Endothelial cell of umbilical vein (primary cell): ENCODE measurements at regions not wholly inside any gene's neighbourhood (a gene's known extent, or its start where the extent isn't known, plus 50 kb on each side); places are given as distances from the start of the nearest gene placed in this dataset.

Experiments
- BruUV-seq: library from RNA; stranded (reverse); fragments of 400-500 nt; replicated peaks from 2 replicates; lab custom pipeline; 2021; lab: Mats Ljungman, UMichigan
- CTCF ChIA-PET: fragments of 300-600, 350-600 bp; sonication (Branson Sonifier 250); formaldehyde crosslinking; loops from one replicate; lab custom pipeline; 2021; ENCODE audit warnings: antibody characterized with exemption, inconsistent platforms; lab: Charles Lee
- POLR2A ChIA-PET: fragments of 300-600, 350-600 bp; sonication (Branson Sonifier 250); formaldehyde crosslinking; loops from one replicate; lab custom pipeline; 2021; ENCODE audit warnings: antibody characterized with exemption, inconsistent platforms; lab: Charles Lee
- DNase-seq: peaks from one replicate; pipeline ENCODE4 v3.0.0-alpha.2; 2011; ENCODE audit warnings: low read depth, low spot score
- FAIRE-seq: peaks from 2 replicates; lab custom pipeline; 2011; peaks lifted over from hg19 to GRCh38; lab: Jason Lieb, UNC
- H2AFZ ChIP-seq: 2 replicates; pipeline ENCODE4 v1.6.0; 2012; ENCODE audit warnings: low read depth, low read length, control low read depth, inconsistent platforms
- H3K27ac ChIP-seq: 2 replicates; pipeline ENCODE4 v1.5.1; 2011; ENCODE audit warnings: low read depth, mild to moderate bottlenecking, control low read depth, low read length, moderate library complexity; ENCODE audit not compliant: insufficient read depth
- H3K27me3 ChIP-seq, 2 experiments: 2 replicates each; pipeline versions ENCODE4 v1.6.0 to v1.6.1; 2011; ENCODE audit warnings: low read length in 2 of 2, mixed read lengths in 1 of 2; ENCODE audit not compliant: control insufficient read depth in 2 of 2, insufficient read depth in 2 of 2
- H3K36me3 ChIP-seq, 2 experiments: 2 replicates in 1 of 2; 3 replicates in 1 of 2; pipeline ENCODE4 v1.5.1; 2011; ENCODE audit warnings: low read length in 2 of 2, mild to moderate bottlenecking in 1 of 2, moderate library complexity in 1 of 2; ENCODE audit not compliant: control insufficient read depth in 2 of 2, insufficient read depth in 2 of 2; ENCODE audit errors: extremely low read depth in 1 of 2
- H3K4me1 ChIP-seq: 3 replicates; pipeline ENCODE4 v1.5.1; 2011; ENCODE audit warnings: mild to moderate bottlenecking, low read length; ENCODE audit not compliant: control insufficient read depth, insufficient read depth; ENCODE audit errors: extremely low read depth
- H3K4me2 ChIP-seq: 2 replicates; pipeline ENCODE4 v1.6.1; 2011; ENCODE audit warnings: low read length, control low read depth, mixed read lengths; ENCODE audit not compliant: insufficient read depth
- H3K4me3 ChIP-seq, 3 experiments: fragments of 200-600 bp in 1 of 3; sonication (generic), shearing (Covaris generic) in 1 of 3; replicated peaks in 1 of 3; 2 replicates each; pipeline ENCODE4 v1.5.1; 2011 to 2016; ENCODE audit warnings: control low read depth in 3 of 3, low read length in 3 of 3, mild to moderate bottlenecking in 2 of 3, inconsistent platforms in 1 of 3, low read depth in 1 of 3, moderate library complexity in 1 of 3; ENCODE audit not compliant: insufficient read depth in 1 of 3
- H3K79me2 ChIP-seq: 2 replicates; pipeline ENCODE4 v1.6.0; 2012; ENCODE audit warnings: low read length, inconsistent platforms; ENCODE audit not compliant: control insufficient read depth, insufficient read depth
- H3K9ac ChIP-seq: replicated peaks from 2 replicates; pipeline ENCODE3; 2011; ENCODE audit warnings: low read length, control low read depth; ENCODE audit not compliant: insufficient read depth; ENCODE audit errors: extremely low read depth
- H3K9me1 ChIP-seq: replicated peaks from 3 replicates; pipeline ENCODE4 v1.6.0; 2011; ENCODE audit warnings: mild to moderate bottlenecking, low read length; ENCODE audit not compliant: control insufficient read depth, insufficient read depth; ENCODE audit errors: extremely low read depth
- H3K9me3 ChIP-seq: replicated peaks from 2 replicates; pipeline ENCODE4 v1.5.1; 2012; ENCODE audit warnings: low read length, inconsistent platforms; ENCODE audit not compliant: control insufficient read depth, insufficient read depth
- H4K20me1 ChIP-seq: replicated peaks from 2 replicates; pipeline ENCODE3; 2011; ENCODE audit warnings: mild to moderate bottlenecking, low read length; ENCODE audit not compliant: control insufficient read depth, insufficient read depth; ENCODE audit errors: extremely low read depth
- EZH2 ChIP-seq: IDR thresholded peaks from 2 replicates; pipeline ENCODE4 v1.6.1; 2012; ENCODE audit warnings: borderline replicate concordance, low read depth, mild to moderate bottlenecking, moderate library complexity, low read length, inconsistent platforms; ENCODE audit not compliant: severe bottlenecking
- FOS ChIP-seq: IDR thresholded peaks from 2 replicates; pipeline ENCODE4 v1.6.1; 2011; ENCODE audit warnings: mild to moderate bottlenecking, low read length, moderate library complexity, borderline replicate concordance; ENCODE audit not compliant: insufficient read depth
- GATA2 ChIP-seq: IDR thresholded peaks from 2 replicates; pipeline ENCODE4 v1.7.0; 2011; ENCODE audit warnings: low read depth, mild to moderate bottlenecking, moderate library complexity, mixed read lengths, low read length; ENCODE audit not compliant: insufficient read length, insufficient read depth
- JUN ChIP-seq: IDR thresholded peaks from 2 replicates; pipeline ENCODE4 v1.6.1; 2011; ENCODE audit warnings: borderline replicate concordance, low read depth; ENCODE audit not compliant: insufficient read length, insufficient read depth
- MYC ChIP-seq: IDR thresholded peaks from one replicate; pipeline ENCODE4 v1.6.1; 2011; ENCODE audit warnings: mild to moderate bottlenecking, low read depth, low read length
- POLR2A ChIP-seq: IDR thresholded peaks from 2 replicates; pipeline ENCODE4 v1.6.1; 2012; ENCODE audit warnings: low read depth, mild to moderate bottlenecking, control low read depth, low read length
- POLR2AphosphoS5 ChIP-seq: IDR thresholded peaks from 2 replicates; pipeline ENCODE4 v1.6.1; 2012; ENCODE audit warnings: low read depth, mild to moderate bottlenecking, control low read depth, low read length, moderate library complexity; ENCODE audit not compliant: insufficient read depth
- dilution Hi-C: fragments of 300-500 bp; cut with MboI; formaldehyde crosslinking; loops from one replicate; pipeline ENCODE4 v1.15.0; 2019; ENCODE audit warnings: low sequenced_read_pairs; ENCODE audit not compliant: extremely low pct_ligation_motif_present
- intact Hi-C: fragments of 100-400 bp; cut with micrococcal nuclease; formaldehyde crosslinking; loops from one replicate; pipeline ENCODE4 v1.10.0; 2022
- TF ChIP-seq, protein P1 (sequence below), 2 donors: IDR thresholded peaks; 1 replicate in 1 of 2; 2 replicates in 1 of 2; pipeline ENCODE4 v1.5.1; 2011; ENCODE audit warnings: low read length in 2 of 2, mild to moderate bottlenecking in 2 of 2, moderate library complexity in 2 of 2, control low read depth in 1 of 2, inconsistent platforms in 1 of 2, low read depth in 1 of 2; ENCODE audit not compliant: insufficient read depth in 1 of 2; ENCODE audit errors: extremely low read depth in 1 of 2
- TF ChIP-seq, protein P2 (sequence below): IDR thresholded peaks from 2 replicates; pipeline ENCODE4 v1.6.1; 2011; ENCODE audit not compliant: insufficient read depth, insufficient read length

DNA sequence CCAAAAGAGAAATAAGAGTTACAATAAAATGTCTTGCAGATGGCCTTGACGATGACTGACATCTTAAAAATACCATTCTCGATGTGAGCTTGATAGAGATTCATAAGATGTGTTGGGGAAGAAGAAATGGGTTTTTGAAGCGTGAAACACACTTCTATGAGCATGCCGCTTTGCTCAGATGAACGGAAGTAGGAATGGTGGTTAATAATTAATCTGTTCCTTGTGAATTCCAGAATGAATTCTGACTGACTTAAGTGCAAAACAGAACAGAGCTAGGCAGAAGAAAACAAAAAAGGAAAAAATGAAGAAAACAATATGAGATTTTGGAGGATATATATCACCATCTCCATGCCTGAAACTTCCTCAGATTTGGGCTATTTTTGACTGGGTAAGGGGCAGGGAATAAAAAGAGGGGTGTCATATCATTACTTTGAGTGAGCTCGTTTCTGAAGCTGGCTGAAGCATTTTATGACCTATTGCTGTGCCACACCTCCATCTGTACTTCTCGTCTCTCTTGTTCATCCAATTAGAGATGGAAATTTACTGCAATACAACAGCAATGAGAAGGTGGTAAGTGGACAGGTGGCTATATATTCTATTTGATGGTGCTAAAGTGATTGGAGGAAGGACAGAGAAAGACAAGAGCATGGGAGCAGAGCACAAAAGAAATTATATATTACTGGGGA is 1152.0 kb upstream of the CDH8 start:
- POLR2A ChIA-PET, result no interaction called here

More for the DNA sequence above, 1152.0 kb upstream of the CDH8 start:
- no TSS peak for BruUV-seq
- intact Hi-C loops, result no loop called here
- Histone ChIP-seq H3K9me3 (peaks cover 2% of the 10 kb centered on the region), H3K9ac (no peak overlapping the region), H3K79me2 (no peaks in the 10 kb centered on the region), H3K9me1 (no peaks in the 10 kb centered on the region), H3K27ac (no peak overlapping the region), H3K4me2 (no peak overlapping the region), H3K36me3 (no peaks in the 10 kb centered on the region), H4K20me1 (no peaks in the 10 kb centered on the region), H3K27me3 (no peaks in the 10 kb centered on the region), H3K4me3 (no peak overlapping the region), H2AFZ (no peak overlapping the region), H3K4me1 (no peaks in the 10 kb centered on the region)
- TF ChIP-seq POLR2AphosphoS5, result no peak
- TF ChIP-seq, protein P1, sequence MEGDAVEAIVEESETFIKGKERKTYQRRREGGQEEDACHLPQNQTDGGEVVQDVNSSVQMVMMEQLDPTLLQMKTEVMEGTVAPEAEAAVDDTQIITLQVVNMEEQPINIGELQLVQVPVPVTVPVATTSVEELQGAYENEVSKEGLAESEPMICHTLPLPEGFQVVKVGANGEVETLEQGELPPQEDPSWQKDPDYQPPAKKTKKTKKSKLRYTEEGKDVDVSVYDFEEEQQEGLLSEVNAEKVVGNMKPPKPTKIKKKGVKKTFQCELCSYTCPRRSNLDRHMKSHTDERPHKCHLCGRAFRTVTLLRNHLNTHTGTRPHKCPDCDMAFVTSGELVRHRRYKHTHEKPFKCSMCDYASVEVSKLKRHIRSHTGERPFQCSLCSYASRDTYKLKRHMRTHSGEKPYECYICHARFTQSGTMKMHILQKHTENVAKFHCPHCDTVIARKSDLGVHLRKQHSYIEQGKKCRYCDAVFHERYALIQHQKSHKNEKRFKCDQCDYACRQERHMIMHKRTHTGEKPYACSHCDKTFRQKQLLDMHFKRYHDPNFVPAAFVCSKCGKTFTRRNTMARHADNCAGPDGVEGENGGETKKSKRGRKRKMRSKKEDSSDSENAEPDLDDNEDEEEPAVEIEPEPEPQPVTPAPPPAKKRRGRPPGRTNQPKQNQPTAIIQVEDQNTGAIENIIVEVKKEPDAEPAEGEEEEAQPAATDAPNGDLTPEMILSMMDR (IDR thresholded peaks at IDR 0.05; ENCODE audit: extremely low read depth in 1 of 2, insufficient read depth in 1 of 2, low read depth in 1 of 2, low read length in 2 of 2), result no peak
- TF ChIP-seq, protein P2, sequence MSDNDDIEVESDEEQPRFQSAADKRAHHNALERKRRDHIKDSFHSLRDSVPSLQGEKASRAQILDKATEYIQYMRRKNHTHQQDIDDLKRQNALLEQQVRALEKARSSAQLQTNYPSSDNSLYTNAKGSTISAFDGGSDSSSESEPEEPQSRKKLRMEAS, result no peak
- TF ChIP-seq FOS, result no peak
- no peak for TF ChIP-seq POLR2A
- TF ChIP-seq GATA2, result no peak
- no peak for TF ChIP-seq MYC
- no peak for TF ChIP-seq JUN
- TF ChIP-seq EZH2, result no peak
- DNase-seq, result no peak
- CTCF ChIA-PET, result no interaction called here
- dilution Hi-C loops, result no loop called here
- FAIRE-seq, result no peak
